Suprapubic skin (tissue), 4 donors: ENCODE measurements at regions not wholly inside any gene's neighbourhood (a gene's known extent, or its start where the extent isn't known, plus 50 kb on each side); places are given as distances from the start of the nearest gene placed in this dataset.

Source experiments
- CTCF ChIP-seq, 2 donors: fragments of 200-600 bp in 1 of 2; fragments of 450-650 bp in 1 of 2; sonication (generic) in 1 of 2; IDR thresholded peaks; one replicate each; pipeline ENCODE4 v1.5.1; 2016 to 2019; ENCODE audit warnings: antibody characterized with exemption in 2 of 2, mild to moderate bottlenecking in 1 of 2, moderate library complexity in 1 of 2
- POLR2A ChIP-seq, 2 donors: fragments of 450-650 bp; IDR thresholded peaks; one replicate each; pipeline ENCODE4 v1.6.1; 2017; ENCODE audit warnings: antibody characterized with exemption in 2 of 2, mild to moderate bottlenecking in 2 of 2, moderate library complexity in 2 of 2
- POLR2AphosphoS5 ChIP-seq, 3 donors: sonication (generic); formaldehyde crosslinking; IDR thresholded peaks; one replicate each; pipeline ENCODE4 v1.6.1; 2017; ENCODE audit warnings: antibody characterized with exemption in 3 of 3

- TF ChIP-seq POLR2A (IDR thresholded peaks at IDR 0.05), result no peak
- no peak for TF ChIP-seq CTCF (IDR thresholded peaks at IDR 0.05)
- no peak for TF ChIP-seq POLR2AphosphoS5 (IDR thresholded peaks at IDR 0.05)
Measured at GRCh38 chr18:42392926-42393325, 437.9 kb downstream of the PIK3C3 start.
